ENCODE measurements at regions not wholly inside any gene's neighbourhood (a gene's known extent, or its start where the extent isn't known, plus 50 kb on each side); places are given as distances from the start of the nearest gene placed in this dataset.
A peak's percentile ranks its signal among the peaks of the same experiment; 100 is the strongest.

DNA sequence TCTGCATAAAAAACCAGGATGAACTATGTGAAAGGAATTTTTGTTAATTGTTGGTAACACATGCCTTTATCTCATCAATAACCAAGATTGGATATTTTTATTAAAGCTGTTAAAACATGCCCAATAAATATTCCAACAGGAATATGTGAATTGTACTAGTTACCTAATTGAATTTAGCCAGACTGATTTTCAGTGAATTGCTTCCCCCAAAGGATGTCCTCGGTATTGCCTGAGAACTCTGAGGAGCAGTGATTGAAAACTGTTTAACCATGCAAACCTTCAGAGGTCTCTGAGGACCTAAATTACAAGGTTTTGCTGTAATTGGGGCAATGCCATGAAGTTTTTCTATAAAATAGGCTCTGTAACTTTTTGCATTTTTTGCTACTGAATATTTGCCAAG is 66.6 kb downstream of the BLTP1 start:
- no peak overlapping the region for H2AFZ ChIP-seq (replicated peaks; ENCODE audit: low read length, poor library complexity)
- H3K4me1 ChIP-seq (ENCODE audit: control insufficient read depth, insufficient read depth, low read length): no peaks in the 10 kb centered on the region
- no peak overlapping the region for H3K14ac ChIP-seq (replicated peaks; ENCODE audit: low read depth, low read length)
- in situ Hi-C loops (cut with MboI; ENCODE audit: low sequenced_read_pairs) (no loop called here), dilution Hi-C loops (cut with HindIII; ENCODE audit: low sequenced_read_pairs, unreplicated experiment) (no loop called here), intact Hi-C loops (cut with micrococcal nuclease) (loop anchor here (1.0 to 2.0 kb wide), 2 partner anchors 268 to 318 kb away; no protein-coding TSS in a partner anchor)
- DNase-seq: peak; percentile 7
- no peak overlapping the region for H3K27ac ChIP-seq (ENCODE audit: insufficient read depth, low read length)
- H3K36me3 ChIP-seq (ENCODE audit: control insufficient read depth, insufficient read depth, low read length): peaks cover 12% of the 10 kb centered on the region
- BruUV-seq (replicated peaks): no TSS peak
- H4K91ac ChIP-seq (ENCODE audit: insufficient read depth, low read depth, low read length): no peak overlapping the region
- H3K18ac ChIP-seq (ENCODE audit: low read depth, low read length): no peak overlapping the region
- peaks cover 0 to 4% of the 10 kb centered on the region in 2 experiments; a peak in 1 of 4 replicates for H3K79me1 ChIP-seq (ENCODE audit: low read depth in 1 of 2, low read length in 2 of 2)
- WGBS, 2 experiments (ENCODE audit: extremely low coverage in 2 of 2, insufficient read length in 1 of 2): no CpG with 5 or more reads among the region's 1 CpG
- no peak overlapping the region for H2BK20ac ChIP-seq (ENCODE audit: low read depth, low read length)
- no peaks in the 10 kb centered on the region for H3K9me3 ChIP-seq (ENCODE audit: control insufficient read depth, insufficient read depth, low read length)
- no peak overlapping the region for H2AK9ac ChIP-seq (replicated peaks; ENCODE audit: low read depth, low read length, poor library complexity)
- no peak overlapping the region for H2AK5ac ChIP-seq (ENCODE audit: low read depth, low read length)
- H4K20me1 ChIP-seq (ENCODE audit: insufficient read depth, low read length): no peaks in the 10 kb centered on the region
- H2BK5ac ChIP-seq (ENCODE audit: low read depth, low read length, poor library complexity, severe bottlenecking): no peak overlapping the region
- H3K4me2 ChIP-seq (ENCODE audit: low read depth, low read length): no peak overlapping the region
- H3K23ac ChIP-seq (ENCODE audit: low read depth, low read length): no peak overlapping the region
- H4K5ac ChIP-seq (ENCODE audit: low read depth, low read length): no peak overlapping the region
- no peaks in the 10 kb centered on the region for H3K27me3 ChIP-seq (ENCODE audit: control insufficient read depth, insufficient read depth, low read length)
- no peak overlapping the region for H2BK15ac ChIP-seq (ENCODE audit: low read depth, low read length)
- ChIA-PET POLR2A (ENCODE audit: unreplicated experiment) (no interaction called here), CTCF (interaction anchor here (0.9 kb wide), 1 partner anchor 50 kb away, joined by 3 read pairs; no protein-coding TSS in a partner anchor)
- no peak overlapping the region for H4K8ac ChIP-seq (ENCODE audit: low read depth in 2 of 2, low read length in 2 of 2)
- H3K9ac ChIP-seq (ENCODE audit: low read depth, low read length): no peak overlapping the region
- no peak overlapping the region for H3K4ac ChIP-seq (ENCODE audit: low read depth, low read length)
- H3K9me1 ChIP-seq (ENCODE audit: insufficient read depth, low read length): no peaks in the 10 kb centered on the region
- H3K56ac ChIP-seq (ENCODE audit: extremely low read depth, insufficient read depth, low read length): no peak overlapping the region
- no peak for ATAC-seq (ENCODE audit: low read depth)
- no peak overlapping the region for H3K4me3 ChIP-seq (ENCODE audit: insufficient read depth, low read depth, low read length)
- TF ChIP-seq, protein P1, sequence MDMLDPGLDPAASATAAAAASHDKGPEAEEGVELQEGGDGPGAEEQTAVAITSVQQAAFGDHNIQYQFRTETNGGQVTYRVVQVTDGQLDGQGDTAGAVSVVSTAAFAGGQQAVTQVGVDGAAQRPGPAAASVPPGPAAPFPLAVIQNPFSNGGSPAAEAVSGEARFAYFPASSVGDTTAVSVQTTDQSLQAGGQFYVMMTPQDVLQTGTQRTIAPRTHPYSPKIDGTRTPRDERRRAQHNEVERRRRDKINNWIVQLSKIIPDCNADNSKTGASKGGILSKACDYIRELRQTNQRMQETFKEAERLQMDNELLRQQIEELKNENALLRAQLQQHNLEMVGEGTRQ (IDR thresholded peaks at IDR 0.05; ENCODE audit: low read depth, low read length): no peak
- TF ChIP-seq FOS (IDR thresholded peaks at IDR 0.05; ENCODE audit: low read depth, low read length) (no peak), CHD1 (IDR thresholded peaks at IDR 0.05; ENCODE audit: low read depth, low read length) (no peak), RAD21 (IDR thresholded peaks at IDR 0.05; ENCODE audit: low read length) (peak; percentile 52), SMC3 (IDR thresholded peaks at IDR 0.05; ENCODE audit: low read depth, low read length) (no peak; the same call in 1 of the 2 replicates), RCOR1 (IDR thresholded peaks at IDR 0.05; ENCODE audit: insufficient replicate concordance, low read length) (no peak), MAFK (IDR thresholded peaks at IDR 0.05; ENCODE audit: low read depth, low read length) (no peak), RFX5 (IDR thresholded peaks at IDR 0.05; ENCODE audit: low read depth, low read length) (no peak), MAZ (IDR thresholded peaks at IDR 0.05; ENCODE audit: borderline replicate concordance, low read depth, low read length) (no peak), MXI1 (IDR thresholded peaks at IDR 0.05; ENCODE audit: borderline replicate concordance, low read depth, low read length) (no peak)
- TF ChIP-seq, protein P2, sequence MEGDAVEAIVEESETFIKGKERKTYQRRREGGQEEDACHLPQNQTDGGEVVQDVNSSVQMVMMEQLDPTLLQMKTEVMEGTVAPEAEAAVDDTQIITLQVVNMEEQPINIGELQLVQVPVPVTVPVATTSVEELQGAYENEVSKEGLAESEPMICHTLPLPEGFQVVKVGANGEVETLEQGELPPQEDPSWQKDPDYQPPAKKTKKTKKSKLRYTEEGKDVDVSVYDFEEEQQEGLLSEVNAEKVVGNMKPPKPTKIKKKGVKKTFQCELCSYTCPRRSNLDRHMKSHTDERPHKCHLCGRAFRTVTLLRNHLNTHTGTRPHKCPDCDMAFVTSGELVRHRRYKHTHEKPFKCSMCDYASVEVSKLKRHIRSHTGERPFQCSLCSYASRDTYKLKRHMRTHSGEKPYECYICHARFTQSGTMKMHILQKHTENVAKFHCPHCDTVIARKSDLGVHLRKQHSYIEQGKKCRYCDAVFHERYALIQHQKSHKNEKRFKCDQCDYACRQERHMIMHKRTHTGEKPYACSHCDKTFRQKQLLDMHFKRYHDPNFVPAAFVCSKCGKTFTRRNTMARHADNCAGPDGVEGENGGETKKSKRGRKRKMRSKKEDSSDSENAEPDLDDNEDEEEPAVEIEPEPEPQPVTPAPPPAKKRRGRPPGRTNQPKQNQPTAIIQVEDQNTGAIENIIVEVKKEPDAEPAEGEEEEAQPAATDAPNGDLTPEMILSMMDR (conservative IDR thresholded peaks at IDR 0.05; ENCODE audit: low read depth, low read length): peak; percentile 42
- TF ChIP-seq, protein P3, sequence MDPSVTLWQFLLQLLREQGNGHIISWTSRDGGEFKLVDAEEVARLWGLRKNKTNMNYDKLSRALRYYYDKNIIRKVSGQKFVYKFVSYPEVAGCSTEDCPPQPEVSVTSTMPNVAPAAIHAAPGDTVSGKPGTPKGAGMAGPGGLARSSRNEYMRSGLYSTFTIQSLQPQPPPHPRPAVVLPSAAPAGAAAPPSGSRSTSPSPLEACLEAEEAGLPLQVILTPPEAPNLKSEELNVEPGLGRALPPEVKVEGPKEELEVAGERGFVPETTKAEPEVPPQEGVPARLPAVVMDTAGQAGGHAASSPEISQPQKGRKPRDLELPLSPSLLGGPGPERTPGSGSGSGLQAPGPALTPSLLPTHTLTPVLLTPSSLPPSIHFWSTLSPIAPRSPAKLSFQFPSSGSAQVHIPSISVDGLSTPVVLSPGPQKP (IDR thresholded peaks at IDR 0.05; ENCODE audit: borderline replicate concordance, low read depth, low read length): no peak
- no peak overlapping the region for H2BK120ac ChIP-seq (ENCODE audit: low read depth, low read length)
